SJCRH30 (cell line): ENCODE measurements at regions not wholly inside any gene's neighbourhood (a gene's known extent, or its start where the extent isn't known, plus 50 kb on each side); places are given as distances from the start of the nearest gene placed in this dataset.
"Not testable (repeated sequence)": the region's sequence is repeated elsewhere in the genome, so short reads cannot be mapped to it uniquely, and the experiment has no call there.

Experiments
- DNase-seq, 2 experiments: peaks; one replicate each; pipeline ENCODE4 v3.0.0-alpha.2; 2015 to 2020
- H3K27ac ChIP-seq: fragments of 250-450 bp; sonication (Bioruptor Pico); 2 replicates; pipeline ENCODE4 v1.5.1; 2020; ENCODE audit warnings: mild to moderate bottlenecking, moderate library complexity
- H3K27me3 ChIP-seq: fragments of 250-450 bp; sonication (Bioruptor Pico); 2 replicates; pipeline ENCODE4 v1.5.1; 2020; ENCODE audit warnings: mild to moderate bottlenecking, moderate library complexity
- H3K36me3 ChIP-seq: fragments of 250-450 bp; sonication (Bioruptor Pico); 2 replicates; pipeline ENCODE4 v1.5.1; 2020; ENCODE audit warnings: mild to moderate bottlenecking, moderate library complexity
- H3K4me1 ChIP-seq: fragments of 250-450 bp; sonication (Bioruptor Pico); 2 replicates; pipeline ENCODE4 v1.5.1; 2020; ENCODE audit warnings: mild to moderate bottlenecking, moderate library complexity
- H3K4me3 ChIP-seq: fragments of 250-450 bp; sonication (Bioruptor Pico); 2 replicates; pipeline ENCODE4 v1.5.1; 2020; ENCODE audit warnings: mild to moderate bottlenecking, moderate library complexity
- H3K9me3 ChIP-seq: fragments of 250-450 bp; sonication (Bioruptor Pico); replicated peaks from 2 replicates; pipeline ENCODE4 v1.5.1; 2020; ENCODE audit warnings: mild to moderate bottlenecking, moderate library complexity

DNA sequence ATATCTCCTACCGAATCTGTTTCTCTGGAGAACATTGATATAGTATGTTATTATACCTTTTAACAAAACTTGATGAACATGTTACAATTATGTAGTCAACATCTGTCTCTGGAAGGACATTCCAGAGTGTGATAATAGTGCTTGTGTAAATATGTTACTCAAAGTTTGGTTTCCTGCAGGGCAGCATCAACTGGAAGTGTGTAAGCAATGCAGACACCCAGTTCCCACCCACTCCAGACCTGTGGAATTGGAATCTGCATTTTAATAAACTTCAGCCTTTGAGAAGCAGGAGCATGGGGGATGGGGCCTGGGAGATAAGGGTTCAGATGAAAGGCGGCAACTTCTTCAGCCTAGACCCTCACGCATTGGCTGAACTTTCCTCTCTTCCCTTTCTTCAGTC, 398.9 kb downstream of the RND3 start:
- Histone ChIP-seq H3K4me3 (no peak overlapping the region), H3K36me3 (no peaks in the 10 kb centered on the region), H3K27me3 (no peaks in the 10 kb centered on the region), H3K9me3 (no peaks in the 10 kb centered on the region), H3K4me1 (0 out of 2 replicates have a peak, but pooled peaks cover 5% of the 10 kb centered on the region), H3K27ac (no peak overlapping the region)
- DNase-seq = no peak

DNA sequence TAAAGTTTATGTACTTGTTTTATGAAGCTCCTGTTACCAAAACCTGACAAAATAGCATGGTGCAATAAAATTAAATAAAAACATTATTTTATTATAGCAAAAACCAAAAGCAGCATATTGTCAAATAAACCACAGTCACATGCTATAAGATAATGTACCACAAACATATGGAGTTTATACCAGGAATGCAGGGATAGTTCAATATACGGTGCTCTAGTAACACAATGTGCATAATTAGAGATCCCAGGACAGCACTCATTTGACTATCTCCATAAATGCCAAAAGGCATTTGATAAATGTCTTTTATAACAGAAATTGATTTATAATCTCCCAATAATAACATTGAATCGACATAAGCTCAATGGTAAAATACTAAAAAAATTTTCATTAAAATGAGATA, 402.0 kb downstream of the RND3 start:
- no peaks in the 10 kb centered on the region for H3K4me1 ChIP-seq
- DNase-seq = no peak
- no peak overlapping the region for H3K27ac ChIP-seq
- no peaks in the 10 kb centered on the region for H3K36me3 ChIP-seq
- H3K27me3 ChIP-seq = no peaks in the 10 kb centered on the region
- no peaks in the 10 kb centered on the region for H3K9me3 ChIP-seq
- H3K4me3 ChIP-seq = no peak overlapping the region

GRCh38 chr2:150081775-150082481, 405.5 kb downstream of the RND3 start:
- DNase-seq = no peak
- no peaks in the 10 kb centered on the region for H3K27me3 ChIP-seq
- H3K36me3 ChIP-seq = no peaks in the 10 kb centered on the region
- no peak overlapping the region for H3K27ac ChIP-seq
- H3K4me3 ChIP-seq = no peak overlapping the region
- H3K4me1 ChIP-seq = 0 out of 2 replicates have a peak, but pooled peaks cover 3% of the 10 kb centered on the region
- H3K9me3 ChIP-seq = no peaks in the 10 kb centered on the region

DNA sequence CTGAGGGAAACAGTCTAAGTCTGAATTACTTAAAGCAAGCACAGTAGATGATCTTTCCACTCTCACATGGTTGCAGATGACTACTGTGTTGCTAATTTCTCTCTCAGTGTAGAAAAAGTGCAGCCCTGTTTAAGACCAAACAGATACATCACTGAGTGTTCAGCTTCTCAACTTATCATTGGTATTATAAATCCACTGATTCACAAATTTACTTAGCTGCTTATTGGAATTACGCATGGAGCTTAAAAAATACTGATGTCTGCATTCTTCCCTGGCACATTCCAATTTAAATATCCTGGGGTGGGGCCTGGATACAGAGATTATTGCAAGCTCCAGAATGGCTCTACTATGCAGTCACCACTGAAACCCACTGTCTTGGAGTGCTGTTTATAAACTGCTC, 411.2 kb downstream of the RND3 start:
- Histone ChIP-seq H3K4me3 (no peak overlapping the region), H3K27ac (no peak overlapping the region), H3K4me1 (0 out of 2 replicates have a peak, but pooled peaks cover 3% of the 10 kb centered on the region), H3K9me3 (no peaks in the 10 kb centered on the region), H3K27me3 (no peaks in the 10 kb centered on the region), H3K36me3 (no peaks in the 10 kb centered on the region)
- no peak for DNase-seq

DNA sequence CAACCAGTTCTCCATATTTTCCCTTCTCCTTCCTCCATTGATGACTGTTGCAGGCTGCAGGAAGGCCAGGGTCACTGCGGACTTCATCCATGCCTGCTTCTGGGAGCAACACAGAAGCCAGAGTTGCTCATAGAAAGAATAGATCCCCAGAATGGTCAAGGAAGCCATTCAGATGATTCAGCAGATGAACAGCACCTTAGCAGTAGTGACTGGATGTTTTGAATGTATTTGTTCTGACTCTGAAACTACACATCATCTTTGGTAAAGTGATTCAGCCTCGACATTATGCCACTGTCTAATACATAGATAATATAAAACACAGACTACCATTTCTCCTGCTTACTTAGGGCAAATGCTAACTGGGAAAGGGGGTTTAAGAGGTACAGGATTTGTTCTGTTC, 411.6 kb downstream of the RND3 start:
- no peaks in the 10 kb centered on the region for H3K27me3 ChIP-seq
- H3K36me3 ChIP-seq = no peaks in the 10 kb centered on the region
- no peak for DNase-seq
- no peak overlapping the region for H3K4me3 ChIP-seq
- no peaks in the 10 kb centered on the region for H3K9me3 ChIP-seq
- 0 out of 2 replicates have a peak, but pooled peaks cover 3% of the 10 kb centered on the region for H3K4me1 ChIP-seq
- no peak overlapping the region for H3K27ac ChIP-seq

- no peaks in the 10 kb centered on the region for H3K27me3 ChIP-seq
- H3K27ac ChIP-seq = no peak overlapping the region
- DNase-seq = no peak
- H3K4me3 ChIP-seq = no peak overlapping the region
- no peaks in the 10 kb centered on the region for H3K9me3 ChIP-seq
- no peaks in the 10 kb centered on the region for H3K4me1 ChIP-seq
- no peaks in the 10 kb centered on the region for H3K36me3 ChIP-seq
These were observed 421.0 kb downstream of the RND3 start for GRCh38 chr2:150066490-150066889.

DNA sequence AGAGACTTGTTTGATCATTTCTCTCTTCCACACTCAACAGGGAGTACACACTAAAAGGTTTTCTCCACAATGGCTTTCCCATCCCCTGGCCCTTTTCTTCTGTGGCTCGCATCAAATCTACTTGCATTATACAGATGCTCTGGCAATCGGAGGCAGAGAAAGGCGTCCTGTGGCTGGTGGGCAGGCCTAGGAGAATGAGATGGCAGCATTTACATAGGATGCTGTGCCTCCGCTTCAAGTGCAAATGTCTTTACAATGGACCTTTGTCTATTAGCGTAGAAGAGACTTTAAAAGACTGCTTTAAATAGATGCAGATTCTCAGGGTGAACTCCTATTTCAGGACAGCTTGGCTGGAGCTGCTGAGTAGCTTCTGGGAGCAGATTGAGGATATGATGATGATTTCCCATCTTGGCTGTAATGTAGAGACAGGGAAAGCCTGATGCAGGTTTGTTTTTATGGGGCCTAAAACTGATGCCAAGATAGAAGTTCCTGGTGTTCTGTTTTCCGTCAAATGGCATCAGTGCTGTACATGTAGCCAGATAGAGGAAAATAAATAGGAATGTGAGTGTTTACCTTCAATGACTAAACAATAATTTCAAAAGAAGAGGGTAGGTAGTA, 423.4 kb downstream of the RND3 start:
- Histone ChIP-seq H3K27me3 (no peaks in the 10 kb centered on the region), H3K9me3 (no peaks in the 10 kb centered on the region), H3K27ac (no peak overlapping the region), H3K4me1 (no peaks in the 10 kb centered on the region), H3K4me3 (no peak overlapping the region), H3K36me3 (no peaks in the 10 kb centered on the region)
- no peak for DNase-seq

DNA sequence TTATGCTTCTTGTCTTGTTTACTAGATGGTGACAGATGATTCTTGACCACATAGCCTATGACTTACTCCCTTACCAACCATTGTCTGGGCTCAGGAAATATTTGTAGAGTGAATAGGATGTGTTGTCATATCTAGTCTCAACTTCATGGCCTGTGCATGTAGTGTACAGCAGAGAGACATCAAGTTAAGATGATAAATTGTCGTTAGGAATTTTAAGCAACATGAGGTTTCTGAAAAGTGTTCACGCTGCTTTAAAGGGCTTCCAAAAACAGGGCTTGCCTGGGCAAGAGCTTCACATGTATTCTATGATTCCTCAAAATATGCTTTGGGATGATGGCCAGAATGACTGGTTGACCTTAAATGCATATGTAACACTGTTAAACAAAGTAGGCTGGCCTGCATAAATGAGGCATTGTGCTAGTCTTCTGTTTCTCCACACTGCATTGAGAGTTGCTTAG, 424.0 kb downstream of the RND3 start:
- H3K4me1 ChIP-seq = no peaks in the 10 kb centered on the region
- H3K4me3 ChIP-seq = no peak overlapping the region
- no peaks in the 10 kb centered on the region for H3K9me3 ChIP-seq
- no peak for DNase-seq
- no peaks in the 10 kb centered on the region for H3K27me3 ChIP-seq
- H3K27ac ChIP-seq = no peak overlapping the region
- H3K36me3 ChIP-seq = no peaks in the 10 kb centered on the region

GRCh38 chr2:150062416-150062815, 425.1 kb downstream of the RND3 start:
- peak in 1 of 2 experiments; percentile 14 for DNase-seq
- no peak overlapping the region for H3K27ac ChIP-seq
- no peak overlapping the region for H3K4me3 ChIP-seq
- no peaks in the 10 kb centered on the region for H3K4me1 ChIP-seq
- H3K27me3 ChIP-seq = no peaks in the 10 kb centered on the region
- H3K9me3 ChIP-seq = no peaks in the 10 kb centered on the region
- H3K36me3 ChIP-seq = no peaks in the 10 kb centered on the region

GRCh38 chr2:150060341-150060740, 427.1 kb downstream of the RND3 start:
- DNase-seq = no peak
- H3K4me3 ChIP-seq = no peak overlapping the region

DNA sequence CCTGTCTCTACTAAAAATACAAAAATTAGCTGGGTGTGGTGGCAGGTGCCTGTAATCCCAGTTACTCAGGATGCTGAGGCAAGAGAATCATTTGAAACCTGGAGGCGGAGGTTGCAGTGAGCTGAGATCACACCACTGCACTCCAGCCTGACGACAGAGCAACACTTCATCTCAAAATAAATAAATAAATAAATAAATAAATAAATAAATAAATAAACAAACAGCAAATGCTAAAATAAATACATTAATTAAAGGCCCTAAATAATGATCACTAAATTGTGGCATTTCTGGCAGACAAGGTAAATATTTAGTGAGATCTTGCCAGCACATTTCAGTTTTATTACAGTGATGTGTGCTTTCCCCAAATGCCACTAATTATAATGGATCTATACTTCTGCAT, 427.8 kb downstream of the RND3 start:
- H3K27ac ChIP-seq, H3K4me3 ChIP-seq, H3K27me3 ChIP-seq: not testable (repeated sequence)

More at GRCh38 chr2:150060341-150060740, 427.1 kb downstream of the RND3 start:
- Histone ChIP-seq H3K27ac (no peak overlapping the region), H3K4me1 (no peaks in the 10 kb centered on the region), H3K36me3 (no peaks in the 10 kb centered on the region), H3K9me3 (no peaks in the 10 kb centered on the region), H3K27me3 (no peaks in the 10 kb centered on the region)

DNA sequence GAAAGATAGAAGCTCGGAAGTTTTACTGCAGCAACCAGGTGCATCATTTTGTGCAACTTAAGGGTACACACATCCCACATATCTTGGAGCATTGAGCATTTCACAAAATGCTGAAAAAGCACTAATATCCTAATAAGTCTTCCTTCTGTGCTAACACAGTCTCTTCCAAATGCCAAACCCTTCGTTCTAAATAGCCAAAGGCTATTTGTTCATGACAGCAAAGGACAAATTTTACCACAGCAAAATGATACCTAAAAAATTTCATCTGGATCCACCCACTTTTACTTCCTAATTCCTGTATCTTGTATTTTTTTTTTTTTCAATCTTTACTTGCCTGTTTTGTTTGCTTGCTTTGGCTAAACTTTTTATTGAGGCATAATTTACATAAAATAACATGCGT, 435.0 kb downstream of the RND3 start:
- H3K4me1 ChIP-seq = no peaks in the 10 kb centered on the region
- H3K9me3 ChIP-seq = no peaks in the 10 kb centered on the region
- no peaks in the 10 kb centered on the region for H3K27me3 ChIP-seq
- no peak overlapping the region for H3K4me3 ChIP-seq
- no peak overlapping the region for H3K27ac ChIP-seq
- no peak for DNase-seq
- H3K36me3 ChIP-seq = no peaks in the 10 kb centered on the region

More for the DNA sequence above, 427.8 kb downstream of the RND3 start:
- DNase-seq, H3K9me3 ChIP-seq, H3K36me3 ChIP-seq, H3K4me1 ChIP-seq: not testable (repeated sequence)

GRCh38 chr2:150051004-150051403, 436.5 kb downstream of the RND3 start:
- no peak for DNase-seq
- Histone ChIP-seq H3K4me3 (no peak overlapping the region), H3K36me3 (no peaks in the 10 kb centered on the region), H3K27ac (no peak overlapping the region), H3K9me3 (no peaks in the 10 kb centered on the region), H3K27me3 (no peaks in the 10 kb centered on the region), H3K4me1 (0 out of 2 replicates have a peak, but pooled peaks cover 3% of the 10 kb centered on the region)

GRCh38 chr2:150050036-150050435, 437.4 kb downstream of the RND3 start:
- Histone ChIP-seq H3K4me3 (no peak overlapping the region), H3K27ac (no peak overlapping the region), H3K9me3 (no peaks in the 10 kb centered on the region), H3K4me1 (0 out of 2 replicates have a peak, but pooled peaks cover 3% of the 10 kb centered on the region), H3K36me3 (no peaks in the 10 kb centered on the region), H3K27me3 (no peaks in the 10 kb centered on the region)
- DNase-seq = no peak

- H3K27me3 ChIP-seq = no peaks in the 10 kb centered on the region
- no peak overlapping the region for H3K4me3 ChIP-seq
These were observed 439.7 kb downstream of the RND3 start for GRCh38 chr2:150047620-150048222.

More at GRCh38 chr2:150047620-150048222, 439.7 kb downstream of the RND3 start:
- H3K9me3 ChIP-seq = no peaks in the 10 kb centered on the region
- H3K36me3 ChIP-seq = no peaks in the 10 kb centered on the region
- 0 out of 2 replicates have a peak, but pooled peaks cover 3% of the 10 kb centered on the region for H3K4me1 ChIP-seq
- no peak overlapping the region for H3K27ac ChIP-seq
- DNase-seq = no peak
